K562 (cell line): ENCODE measurements at regions not wholly inside any gene's neighbourhood (a gene's known extent, or its start where the extent isn't known, plus 50 kb on each side); places are given as distances from the start of the nearest gene placed in this dataset.

Experiments used
- ATAC-seq: fragments of 200-7000 bp; cut with Tn5 transposase; 3 replicates; pipeline ENCODE4 v1.9.1; 2020; ENCODE audit warnings: moderate library complexity
- BruUV-seq: library from RNA; stranded (reverse); fragments of 400-500 nt; replicated peaks from 2 replicates; lab custom pipeline; 2021; lab: Mats Ljungman, UMichigan
- CTCF ChIA-PET: fragments of 300-600 bp; formaldehyde crosslinking; extraction: SDS; loops from one replicate; lab custom pipeline; 2021; ENCODE audit warnings: low intra/inter-chr PET ratio; lab: Yijun Ruan, JAX
- POLR2A ChIA-PET: fragments of 300-600, 350-650 bp; sonication (Branson Sonifier 250); formaldehyde crosslinking; extraction: SDS; loops from one replicate; lab custom pipeline; 2021; ENCODE audit warnings: antibody characterized with exemption, inconsistent platforms; lab: Yijun Ruan, JAX
- DNase-seq, 4 experiments: peaks; one replicate each; pipeline versions ENCODE4 v3.0.0 to v3.0.0-alpha.2; 2011 to 2018; ENCODE audit warnings: low spot score in 3 of 4, mixed read lengths in 3 of 4; ENCODE audit errors: extremely low read depth in 1 of 4
- FAIRE-seq: peaks from 2 replicates; lab custom pipeline; 2011; peaks lifted over from hg19 to GRCh38; lab: Jason Lieb, UNC
- H2AFZ ChIP-seq: 2 replicates; pipeline ENCODE4 v1.6.0; 2011; ENCODE audit warnings: low read depth, low read length, control low read depth, inconsistent platforms
- H3K27ac ChIP-seq: fragments of 200-600 bp; 3 replicates; pipeline ENCODE4 v1.8.0; 2011; ENCODE audit warnings: low read depth, mild to moderate bottlenecking, control low read depth, inconsistent platforms, low read length, moderate library complexity, mixed read lengths; ENCODE audit errors: extremely low read depth
- H3K27me3 ChIP-seq, 2 experiments: fragments of 300-600 bp in 1 of 2; 2 replicates in 1 of 2; 3 replicates in 1 of 2; pipeline versions ENCODE4 v1.6.0 to v1.8.0; 2011; ENCODE audit warnings: inconsistent platforms in 2 of 2, low read length in 2 of 2, mild to moderate bottlenecking in 1 of 2, mixed read lengths in 1 of 2, moderate library complexity in 1 of 2; ENCODE audit not compliant: control insufficient read depth in 2 of 2, insufficient read depth in 2 of 2
- H3K36me3 ChIP-seq: fragments of 300-600 bp; 3 replicates; pipeline ENCODE4 v1.8.0; 2011; ENCODE audit warnings: mild to moderate bottlenecking, low read length, inconsistent platforms; ENCODE audit not compliant: control insufficient read depth, insufficient read depth
- H3K4me1 ChIP-seq, 2 experiments: fragments of 200-600 bp in 1 of 2; replicated peaks in 1 of 2; 2 replicates in 1 of 2; 3 replicates in 1 of 2; pipeline versions ENCODE4 v1.5.1 to v1.8.0; 2011; ENCODE audit warnings: inconsistent platforms in 2 of 2, low read length in 2 of 2, mild to moderate bottlenecking in 1 of 2, mixed read lengths in 1 of 2, moderate library complexity in 1 of 2; ENCODE audit not compliant: control insufficient read depth in 2 of 2, insufficient read depth in 2 of 2
- H3K4me2 ChIP-seq: 2 replicates; pipeline ENCODE4 v1.6.1; 2011; ENCODE audit warnings: low read length, control low read depth, inconsistent platforms, mixed read lengths; ENCODE audit not compliant: insufficient read depth
- H3K4me3 ChIP-seq: fragments of 200-600 bp; sonication (generic), shearing (Covaris generic); 2 replicates; pipeline ENCODE4 v1.5.1; 2016; ENCODE audit warnings: control low read depth, inconsistent platforms
- H3K79me2 ChIP-seq: fragments of 200-600 bp; 3 replicates; pipeline ENCODE4 v1.8.0; 2011; ENCODE audit warnings: low read length, inconsistent platforms; ENCODE audit not compliant: control insufficient read depth, insufficient read depth
- H3K9ac ChIP-seq, 2 experiments: 2 replicates each; pipeline versions ENCODE4 v1.6.0 to v1.6.1; 2011; ENCODE audit warnings: low read depth in 2 of 2, low read length in 2 of 2, control low read depth in 1 of 2, inconsistent platforms in 1 of 2, mild to moderate bottlenecking in 1 of 2, mixed read lengths in 1 of 2; ENCODE audit not compliant: insufficient read depth in 1 of 2
- H3K9me1 ChIP-seq: one replicate; pipeline ENCODE4 v1.6.0; 2011; ENCODE audit warnings: inconsistent platforms, mild to moderate bottlenecking, low read length, moderate library complexity; ENCODE audit not compliant: control insufficient read depth, insufficient read depth
- H3K9me3 ChIP-seq: replicated peaks from 2 replicates; pipeline ENCODE4 v1.5.1; 2011; ENCODE audit warnings: low read depth, low read length, inconsistent platforms; ENCODE audit not compliant: control insufficient read depth, insufficient read depth
- H4K20me1 ChIP-seq: replicated peaks from 2 replicates; pipeline ENCODE4 v1.6.1; 2011; ENCODE audit warnings: low read length, inconsistent platforms, mixed read lengths; ENCODE audit not compliant: control insufficient read depth, insufficient read depth
- EHMT2 ChIP-seq: fragments of 450-650 bp; IDR thresholded peaks from 2 replicates; pipeline ENCODE4 v1.6.1; 2018; ENCODE audit warnings: antibody characterized with exemption
- EWSR1 ChIP-seq: fragments of 450-650 bp; IDR thresholded peaks from 2 replicates; pipeline ENCODE4 v1.6.1; 2018; ENCODE audit warnings: borderline replicate concordance, mild to moderate bottlenecking, low read depth, moderate library complexity; ENCODE audit not compliant: partially characterized antibody
- HDAC8 ChIP-seq: fragments of 450-650 bp; IDR thresholded peaks from 2 replicates; pipeline ENCODE4 v1.6.1; 2016; ENCODE audit warnings: mild to moderate bottlenecking, missing genetic modification characterization, moderate library complexity, missing compliant biosample characterization
- HLTF ChIP-seq: fragments of 450-650 bp; IDR thresholded peaks from 2 replicates; pipeline ENCODE4 v1.6.1; 2016
- ILK ChIP-seq: fragments of 450-650 bp; IDR thresholded peaks from 2 replicates; pipeline ENCODE4 v1.6.1; 2016; ENCODE audit warnings: missing genetic modification characterization, low read depth, mild to moderate bottlenecking, missing compliant biosample characterization, moderate library complexity, borderline replicate concordance
- OTX1 ChIP-seq: fragments of 450-650 bp; formaldehyde crosslinking; IDR thresholded peaks from 2 replicates; pipeline ENCODE4 v1.4.0; 2022; ENCODE audit warnings: mild to moderate bottlenecking
- PHF21A ChIP-seq: fragments of 450-650 bp; IDR thresholded peaks from 2 replicates; pipeline ENCODE4 v1.6.1; 2017; ENCODE audit warnings: low read depth, borderline replicate concordance
- POLR3A ChIP-seq: IDR thresholded peaks from 2 replicates; pipeline ENCODE4 v1.6.1; 2011; ENCODE audit warnings: borderline replicate concordance, mild to moderate bottlenecking, moderate library complexity; ENCODE audit not compliant: insufficient read length, insufficient read depth; ENCODE audit errors: extremely low read depth
- STAT5B ChIP-seq: fragments of 250-450 bp; sonication (Bioruptor Pico); IDR thresholded peaks from 2 replicates; pipeline ENCODE4 v1.8.0; 2021; ENCODE audit warnings: mild to moderate bottlenecking, inconsistent platforms
- TAF9B ChIP-seq: fragments of 450-650 bp; IDR thresholded peaks from 2 replicates; pipeline ENCODE4 v1.6.1; 2018; ENCODE audit warnings: mild to moderate bottlenecking; ENCODE audit not compliant: partially characterized antibody
- TCF7L2 ChIP-seq: fragments of 150-350 bp; IDR thresholded peaks from 2 replicates; pipeline ENCODE4 v1.6.1; 2016; ENCODE audit warnings: low read depth, mild to moderate bottlenecking, low read length, moderate library complexity
- XRCC3 ChIP-seq: fragments of 450-650 bp; IDR thresholded peaks from 2 replicates; pipeline ENCODE4 v1.6.1; 2017; ENCODE audit warnings: mild to moderate bottlenecking, moderate library complexity
- ZNF354B ChIP-seq: fragments of 250-450 bp; sonication (Bioruptor Pico); IDR thresholded peaks from 2 replicates; pipeline ENCODE4 v1.4.0; 2020
- ZNF717 ChIP-seq: fragments of 250-450 bp; sonication (Bioruptor Pico); IDR thresholded peaks from 2 replicates; pipeline ENCODE4 v1.5.0; 2021
- WGBS: fragments of 100-300 bp; shearing (Covaris generic); methylation state at CpG from one replicate; pipeline ENCODE4 v1.1.6; 2016; ENCODE audit warnings: low coverage, mixed read lengths; ENCODE audit not compliant: insufficient coverage; ENCODE audit errors: missing lambda C conversion rate; 5-methylcytosine and 5-hydroxymethylcytosine counted together
- in situ Hi-C: fragments of 300-500 bp; cut with MboI; formaldehyde crosslinking; loops from 4 replicates; pipeline ENCODE4 v1.15.0; 2018; ENCODE audit warnings: inconsistent platforms, mixed read lengths
- intact Hi-C: fragments of 100-400 bp; cut with micrococcal nuclease; formaldehyde crosslinking; loops from 2 replicates; pipeline ENCODE4 v1.14.2; 2022
- TF ChIP-seq, protein P1 (sequence below): fragments of 250-450 bp; sonication (Bioruptor Pico); IDR thresholded peaks from 2 replicates; pipeline ENCODE4 v1.5.0; 2020; ENCODE audit warnings: mild to moderate bottlenecking

DNA sequence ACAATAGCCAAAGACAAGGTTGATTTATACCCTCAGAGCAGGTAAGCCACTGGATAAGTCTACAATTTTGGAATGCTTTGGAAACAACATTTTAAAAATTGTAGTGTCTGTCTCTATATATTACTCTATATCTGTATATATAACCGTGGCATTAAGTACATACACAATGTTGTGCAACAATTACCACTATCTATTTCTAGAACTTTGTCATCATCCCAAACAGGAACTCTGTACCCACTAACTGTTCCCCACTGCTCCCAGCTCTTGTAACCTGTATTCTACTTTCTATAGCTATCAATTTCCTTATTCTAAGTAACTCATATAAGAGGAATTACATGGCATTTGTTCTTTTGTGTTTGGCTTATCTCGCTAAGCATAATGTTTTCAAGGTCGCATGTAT is 78.2 kb upstream of the ASCC3 start (continued):
- TF ChIP-seq OTX1 (CRISPR knock-in tag): no peak
- no peak for TF ChIP-seq ILK (tag)
- TF ChIP-seq, all 486 proteins: peak for 0

DNA sequence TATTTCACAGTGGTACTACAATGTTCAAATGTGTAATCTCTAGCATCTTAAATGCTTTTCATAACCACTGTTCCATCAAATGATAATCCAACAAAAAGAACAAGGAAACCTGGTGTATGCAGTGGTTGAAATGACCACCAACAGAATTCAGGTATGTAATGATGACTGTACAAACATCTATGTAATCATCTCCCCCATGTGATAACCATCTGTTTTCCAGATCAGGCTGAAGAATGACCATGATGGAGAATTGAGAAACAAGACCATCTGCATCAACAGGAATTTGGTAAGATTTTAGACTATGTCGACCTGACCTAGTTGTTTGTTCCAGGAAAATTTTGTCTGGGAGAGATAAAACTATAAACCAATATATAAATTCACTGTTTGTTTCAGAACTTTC is 81.3 kb upstream of the ASCC3 start:
- H3K9me1 ChIP-seq: no peaks in the 10 kb centered on the region
- DNase-seq (no peak), FAIRE-seq (no peak), ATAC-seq (no peak)
- WGBS: 0% methylated on average over 1 of the region's 1 CpG
- TF ChIP-seq HDAC8 (tag) (no peak), TCF7L2 (no peak), XRCC3 (no peak), TAF9B (no peak), PHF21A (no peak), ZNF354B (CRISPR knock-in tag) (no peak), EHMT2 (no peak), OTX1 (CRISPR knock-in tag) (no peak), ZNF717 (CRISPR knock-in tag) (no peak), EWSR1 (no peak), STAT5B (no peak), HLTF (no peak), POLR3A (no peak)
- TF ChIP-seq, protein P1, sequence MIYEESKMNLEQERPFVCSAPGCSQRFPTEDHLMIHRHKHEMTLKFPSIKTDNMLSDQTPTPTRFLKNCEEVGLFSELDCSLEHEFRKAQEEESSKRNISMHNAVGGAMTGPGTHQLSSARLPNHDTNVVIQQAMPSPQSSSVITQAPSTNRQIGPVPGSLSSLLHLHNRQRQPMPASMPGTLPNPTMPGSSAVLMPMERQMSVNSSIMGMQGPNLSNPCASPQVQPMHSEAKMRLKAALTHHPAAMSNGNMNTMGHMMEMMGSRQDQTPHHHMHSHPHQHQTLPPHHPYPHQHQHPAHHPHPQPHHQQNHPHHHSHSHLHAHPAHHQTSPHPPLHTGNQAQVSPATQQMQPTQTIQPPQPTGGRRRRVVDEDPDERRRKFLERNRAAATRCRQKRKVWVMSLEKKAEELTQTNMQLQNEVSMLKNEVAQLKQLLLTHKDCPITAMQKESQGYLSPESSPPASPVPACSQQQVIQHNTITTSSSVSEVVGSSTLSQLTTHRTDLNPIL (CRISPR knock-in tag): no peak
- ChIA-PET POLR2A (no interaction called here), CTCF (no interaction called here)
- H4K20me1 ChIP-seq: no peaks in the 10 kb centered on the region
- no peaks in the 10 kb centered on the region for H3K79me2 ChIP-seq
- no peak overlapping the region for H2AFZ ChIP-seq
- in situ Hi-C loops (no loop called here), intact Hi-C loops (no loop called here)
- no peak overlapping the region for H3K9ac ChIP-seq
- H3K27ac ChIP-seq: no peak overlapping the region
- no TSS peak for BruUV-seq
- H3K4me1 ChIP-seq: no peaks in the 10 kb centered on the region
- H3K4me3 ChIP-seq: no peak overlapping the region
- no peaks in the 10 kb centered on the region for H3K9me3 ChIP-seq
- no peaks in the 10 kb centered on the region for H3K27me3 ChIP-seq
- H3K36me3 ChIP-seq: no peaks in the 10 kb centered on the region
- H3K4me2 ChIP-seq: no peak overlapping the region
